NT2/D1 (cell line): ENCODE measurements at regions not wholly inside any gene's neighbourhood (a gene's known extent, or its start where the extent isn't known, plus 50 kb on each side); places are given as distances from the start of the nearest gene placed in this dataset.

Source experiments
- DNase-seq: peaks from one replicate; pipeline ENCODE4 v3.0.0-alpha.2; 2011; ENCODE audit warnings: low read depth, low spot score
- H3K27me3 ChIP-seq: 2 replicates; pipeline ENCODE4 v1.6.0; 2011; ENCODE audit warnings: mild to moderate bottlenecking; ENCODE audit not compliant: insufficient read length, insufficient read depth
- H3K36me3 ChIP-seq: 2 replicates; pipeline ENCODE4 v1.6.1; 2011; ENCODE audit warnings: mild to moderate bottlenecking, low read length, mixed read lengths; ENCODE audit not compliant: insufficient read depth, insufficient read length
- H3K4me1 ChIP-seq: 2 replicates; pipeline ENCODE4 v1.5.1; 2011; ENCODE audit not compliant: insufficient read depth, insufficient read length
- H3K4me3 ChIP-seq: 2 replicates; pipeline ENCODE4 v1.5.1; 2011; ENCODE audit warnings: low read depth; ENCODE audit not compliant: insufficient read length
- H3K9ac ChIP-seq: 2 replicates; pipeline ENCODE4 v1.6.0; 2011; ENCODE audit warnings: low read depth; ENCODE audit not compliant: insufficient read length
- H3K9me3 ChIP-seq: 2 replicates; pipeline ENCODE4 v1.5.1; 2011; ENCODE audit warnings: mild to moderate bottlenecking, low read length; ENCODE audit not compliant: insufficient read depth
- SUZ12 ChIP-seq: IDR thresholded peaks from 2 replicates; pipeline ENCODE4 v1.6.1; 2011; ENCODE audit not compliant: insufficient read length, insufficient read depth; ENCODE audit errors: extremely low read depth
- YY1 ChIP-seq: IDR thresholded peaks from 2 replicates; pipeline ENCODE4 v1.6.1; 2011; ENCODE audit not compliant: insufficient read length, insufficient read depth
- ZNF274 ChIP-seq: IDR thresholded peaks from 2 replicates; pipeline ENCODE4 v1.6.1; 2011; ENCODE audit warnings: mild to moderate bottlenecking, low read depth, low read length

DNA sequence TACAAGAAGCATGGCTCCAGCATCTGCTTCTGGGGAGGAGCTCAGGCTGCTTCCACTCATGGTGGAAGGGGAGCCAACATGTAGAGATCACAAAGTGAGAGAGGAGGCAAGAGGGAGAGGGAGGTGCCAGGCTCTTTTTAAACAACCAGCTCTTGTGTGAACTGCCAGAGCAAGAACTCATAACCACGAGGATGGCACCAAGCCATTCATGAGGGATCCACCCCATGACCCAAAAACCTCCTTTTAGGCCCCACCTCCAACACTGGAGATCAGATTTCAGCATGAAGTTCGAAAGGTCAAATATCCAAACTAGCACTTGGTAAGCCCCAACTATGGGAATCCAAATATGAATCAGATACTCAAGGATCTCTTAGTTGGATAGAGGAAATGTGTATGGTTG is 131.2 kb downstream of the RXFP2 start:
- Histone ChIP-seq H3K9me3 (no peaks in the 10 kb centered on the region), H3K36me3 (no peaks in the 10 kb centered on the region), H3K27me3 (no peaks in the 10 kb centered on the region), H3K4me1 (no peaks in the 10 kb centered on the region), H3K4me3 (no peak overlapping the region), H3K9ac (no peak overlapping the region)
- TF ChIP-seq YY1 (no peak), SUZ12 (no peak), ZNF274 (no peak)
- DNase-seq, result no peak

DNA sequence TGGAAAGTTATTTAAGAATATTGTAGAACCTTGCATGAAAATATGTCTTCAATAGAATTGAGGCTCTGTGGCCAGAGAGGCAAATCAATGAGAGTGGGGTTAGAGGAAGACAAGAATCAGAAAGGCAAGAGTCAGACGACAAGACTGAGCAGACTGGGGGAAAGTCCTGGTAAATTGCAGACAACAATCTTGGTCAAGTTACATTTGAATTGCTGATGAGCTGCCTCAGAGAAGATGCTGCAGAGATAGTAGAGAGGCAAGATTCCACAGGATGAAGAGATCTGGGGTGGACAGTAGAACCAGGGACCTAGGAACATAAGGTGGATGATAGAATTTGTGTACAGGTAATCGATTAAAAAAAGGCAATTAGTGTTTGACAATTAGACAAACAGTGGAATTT is 133.8 kb downstream of the RXFP2 start:
- TF ChIP-seq ZNF274, result no peak
- TF ChIP-seq YY1, result no peak
- TF ChIP-seq SUZ12, result no peak

DNA sequence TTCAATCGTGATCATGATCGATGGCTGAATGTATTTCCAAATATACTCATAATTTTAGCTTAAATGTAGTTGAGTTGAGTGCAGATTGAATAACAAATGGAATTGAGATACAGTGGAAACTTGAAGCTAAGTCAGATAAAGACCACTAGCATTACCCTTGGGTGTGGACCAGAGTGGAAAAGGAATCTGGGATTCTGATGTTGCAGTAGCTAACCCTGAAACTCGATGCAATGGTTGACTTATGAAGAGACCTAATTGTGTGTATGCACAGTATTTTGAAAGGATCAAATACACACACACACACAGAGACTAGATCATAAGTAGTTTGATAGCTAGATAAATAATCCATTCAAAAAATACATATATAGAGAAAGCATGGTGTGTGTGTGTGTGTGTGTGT is 135.8 kb downstream of the RXFP2 start:
- Histone ChIP-seq H3K27me3 (no peaks in the 10 kb centered on the region), H3K36me3 (no peaks in the 10 kb centered on the region), H3K9me3 (no peaks in the 10 kb centered on the region), H3K9ac (no peak overlapping the region), H3K4me3 (no peak overlapping the region), H3K4me1 (no peaks in the 10 kb centered on the region)
- no peak for TF ChIP-seq YY1
- no peak for TF ChIP-seq SUZ12
- TF ChIP-seq ZNF274, result no peak
- no peak for DNase-seq

More for the DNA sequence above, 133.8 kb downstream of the RXFP2 start:
- no peaks in the 10 kb centered on the region for H3K36me3 ChIP-seq
- no peaks in the 10 kb centered on the region for H3K27me3 ChIP-seq
- H3K4me1 ChIP-seq, result no peaks in the 10 kb centered on the region
- no peak overlapping the region for H3K4me3 ChIP-seq
- H3K9ac ChIP-seq, result no peak overlapping the region
- H3K9me3 ChIP-seq, result no peaks in the 10 kb centered on the region
- no peak for DNase-seq

DNA sequence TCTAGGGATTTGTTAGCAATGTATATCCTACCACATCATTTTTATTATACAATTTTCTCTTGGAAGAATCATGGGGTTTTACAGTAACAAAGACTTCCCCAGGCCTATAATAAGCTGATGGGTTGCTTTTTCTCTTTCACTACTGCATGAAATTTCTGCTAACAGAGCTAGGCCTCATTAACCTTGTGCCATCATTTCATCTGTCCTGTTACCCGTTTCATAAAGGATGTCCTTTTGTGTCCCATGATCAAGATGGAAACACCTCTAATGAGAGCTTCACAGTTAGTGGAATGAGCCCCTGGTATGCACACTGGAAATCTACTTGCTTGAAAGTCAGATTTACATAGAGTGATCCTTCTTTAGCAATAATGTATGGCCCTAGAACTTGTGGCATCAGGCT is 138.7 kb downstream of the RXFP2 start:
- TF ChIP-seq ZNF274, result no peak
- TF ChIP-seq SUZ12, result no peak
- Histone ChIP-seq H3K9ac (no peak overlapping the region), H3K27me3 (no peaks in the 10 kb centered on the region), H3K9me3 (no peaks in the 10 kb centered on the region), H3K36me3 (no peaks in the 10 kb centered on the region), H3K4me1 (no peaks in the 10 kb centered on the region), H3K4me3 (no peak overlapping the region)
- DNase-seq, result no peak

DNA sequence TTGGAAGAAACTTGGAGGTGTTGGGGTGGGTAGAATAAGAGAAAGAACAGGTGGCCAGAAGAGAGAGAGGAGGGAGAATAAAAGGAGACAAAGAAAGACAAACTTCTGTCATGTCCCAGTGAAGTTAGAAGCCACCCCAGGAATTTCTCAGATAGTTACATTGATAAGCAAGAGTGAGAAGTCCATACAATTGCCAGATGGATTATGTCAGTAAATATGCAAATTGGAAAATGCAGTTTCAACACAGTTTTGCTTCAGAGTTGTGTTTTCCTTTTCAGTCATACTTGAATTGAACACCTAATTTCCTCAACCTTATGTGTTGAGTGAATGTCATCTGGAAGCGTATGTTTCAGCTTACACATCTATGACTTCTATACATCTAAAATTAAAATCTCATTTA is 139.2 kb downstream of the RXFP2 start:
- Histone ChIP-seq H3K4me1 (no peaks in the 10 kb centered on the region), H3K4me3 (no peak overlapping the region), H3K27me3 (no peaks in the 10 kb centered on the region), H3K9me3 (no peaks in the 10 kb centered on the region), H3K9ac (no peak overlapping the region), H3K36me3 (no peaks in the 10 kb centered on the region)
- DNase-seq, result no peak
- no peak for TF ChIP-seq SUZ12
- TF ChIP-seq ZNF274, result no peak
- no peak for TF ChIP-seq YY1

DNA sequence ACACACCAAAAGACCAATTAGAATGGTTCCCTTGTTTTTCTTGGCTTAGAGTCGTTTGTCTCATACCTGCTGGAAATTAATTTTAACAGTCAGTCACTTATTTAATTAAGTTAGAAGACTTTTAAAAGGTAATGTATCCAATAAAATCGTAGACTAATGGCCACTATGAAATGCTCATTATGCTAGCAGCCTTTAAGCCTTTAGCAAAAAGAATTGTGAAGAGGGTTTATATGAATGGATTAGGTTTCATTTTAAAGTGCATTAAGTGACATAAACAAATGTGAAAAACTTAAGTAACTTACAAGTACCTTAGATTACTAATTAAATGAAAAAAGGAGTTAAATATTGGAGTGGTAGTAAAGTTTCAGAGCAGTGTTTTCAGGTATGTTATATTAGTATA is 139.6 kb downstream of the RXFP2 start:
- no peak overlapping the region for H3K9ac ChIP-seq
- H3K27me3 ChIP-seq, result no peaks in the 10 kb centered on the region
- no peak overlapping the region for H3K4me3 ChIP-seq
- no peaks in the 10 kb centered on the region for H3K9me3 ChIP-seq
- no peaks in the 10 kb centered on the region for H3K4me1 ChIP-seq
- no peaks in the 10 kb centered on the region for H3K36me3 ChIP-seq
- DNase-seq, result no peak
- TF ChIP-seq SUZ12 (no peak), ZNF274 (no peak), YY1 (no peak)

DNA sequence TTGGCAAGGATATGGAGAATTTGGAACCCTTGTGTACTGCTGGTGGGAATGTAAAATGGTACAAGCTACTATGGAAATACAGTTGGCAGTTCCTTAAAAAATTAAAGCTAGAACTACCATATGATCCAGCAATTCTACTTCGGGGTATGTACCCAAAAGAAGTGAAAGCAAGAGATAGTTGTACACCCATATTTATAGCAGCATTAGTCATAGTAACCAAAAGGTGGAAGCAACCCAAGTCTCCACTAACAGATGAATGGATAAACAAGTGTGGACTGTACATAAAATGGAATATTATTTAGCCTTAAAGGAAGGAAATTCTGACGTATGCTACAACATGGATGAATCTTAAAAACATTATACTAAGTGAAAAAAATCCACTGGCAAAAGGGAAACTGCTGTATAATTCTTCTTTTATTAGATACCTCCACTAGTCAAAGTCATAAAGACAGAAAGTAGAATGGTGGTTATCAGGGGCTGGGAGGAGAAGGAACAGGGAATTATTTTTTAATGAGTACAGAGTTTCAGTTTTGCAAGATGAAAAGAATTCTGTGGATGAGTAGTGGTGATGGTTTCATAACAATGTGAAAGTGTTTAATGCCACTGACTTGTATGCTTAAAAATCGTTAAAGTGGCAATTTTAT is 141.6 kb downstream of the RXFP2 start:
- DNase-seq, result no peak
- Histone ChIP-seq H3K9ac (no peak overlapping the region), H3K9me3 (no peaks in the 10 kb centered on the region), H3K36me3 (no peaks in the 10 kb centered on the region), H3K4me1 (no peaks in the 10 kb centered on the region), H3K27me3 (no peaks in the 10 kb centered on the region), H3K4me3 (no peak overlapping the region)
- TF ChIP-seq ZNF274, result no peak
- TF ChIP-seq YY1, result no peak
- TF ChIP-seq SUZ12, result no peak

DNA sequence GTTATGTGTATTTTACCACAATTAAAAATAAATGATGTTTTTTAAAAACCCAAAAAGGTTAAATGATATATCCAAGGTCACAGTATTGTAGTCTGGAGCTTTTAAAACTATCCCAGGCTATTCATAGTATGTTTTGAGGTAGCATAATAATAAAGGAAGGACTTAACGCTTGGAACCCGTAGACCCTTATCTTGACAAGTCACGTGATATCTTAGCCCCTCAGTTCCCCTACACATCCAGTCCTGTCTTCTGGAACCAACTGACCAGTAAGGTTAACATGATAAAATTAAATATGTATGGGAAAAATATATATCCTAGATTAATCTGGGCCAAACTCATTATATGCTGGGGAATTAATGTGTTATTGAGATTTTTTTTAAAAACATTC is 142.2 kb downstream of the RXFP2 start:
- TF ChIP-seq YY1 (no peak), SUZ12 (no peak), ZNF274 (no peak)
- H3K9me3 ChIP-seq, result no peaks in the 10 kb centered on the region
- H3K4me3 ChIP-seq, result no peak overlapping the region
- no peak for DNase-seq
- H3K27me3 ChIP-seq, result no peaks in the 10 kb centered on the region
- H3K4me1 ChIP-seq, result no peaks in the 10 kb centered on the region
- no peak overlapping the region for H3K9ac ChIP-seq
- no peaks in the 10 kb centered on the region for H3K36me3 ChIP-seq
